ENCODE measurements at regions not wholly inside any gene's neighbourhood (a gene's known extent, or its start where the extent isn't known, plus 50 kb on each side); places are given as distances from the start of the nearest gene placed in this dataset.
A peak's percentile ranks its signal among the peaks of the same experiment; 100 is the strongest.

DNA sequence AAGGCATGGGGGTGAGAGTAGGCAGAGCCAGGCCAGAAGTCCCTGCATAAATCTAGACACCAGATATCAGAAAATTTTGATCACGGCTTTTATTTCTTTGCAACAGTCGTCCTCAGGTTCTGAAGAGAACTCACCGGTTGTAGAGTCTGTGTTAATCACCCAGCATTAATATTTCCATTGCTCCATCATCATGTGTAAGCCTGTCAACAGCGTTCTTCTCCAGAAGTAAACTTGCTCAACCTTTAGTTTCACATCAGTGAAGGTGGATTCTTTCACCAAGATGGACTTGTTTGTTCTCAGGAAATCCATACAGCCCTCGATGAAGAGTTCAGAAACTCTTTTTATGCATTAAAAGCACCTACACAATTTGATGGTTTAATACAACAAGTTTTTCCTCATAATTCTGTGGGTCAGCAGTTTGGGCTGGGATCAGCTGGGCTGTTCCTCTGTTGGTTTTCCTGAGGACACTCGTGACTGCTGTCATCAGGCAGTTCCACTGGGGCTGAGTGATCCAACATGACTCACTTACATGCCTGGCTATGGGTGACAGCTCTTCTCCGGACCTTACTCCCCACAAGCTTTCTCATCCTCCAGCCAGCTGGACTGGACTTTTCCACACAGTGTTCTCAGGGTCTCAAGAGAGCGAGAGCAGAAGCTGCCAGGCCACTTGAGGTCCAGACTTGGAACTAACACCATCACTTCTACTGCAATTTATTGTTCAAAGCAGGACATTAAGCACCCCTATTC, 303.4 kb downstream of the ZNF621 start:
- DNase-seq, result no peak

DNA sequence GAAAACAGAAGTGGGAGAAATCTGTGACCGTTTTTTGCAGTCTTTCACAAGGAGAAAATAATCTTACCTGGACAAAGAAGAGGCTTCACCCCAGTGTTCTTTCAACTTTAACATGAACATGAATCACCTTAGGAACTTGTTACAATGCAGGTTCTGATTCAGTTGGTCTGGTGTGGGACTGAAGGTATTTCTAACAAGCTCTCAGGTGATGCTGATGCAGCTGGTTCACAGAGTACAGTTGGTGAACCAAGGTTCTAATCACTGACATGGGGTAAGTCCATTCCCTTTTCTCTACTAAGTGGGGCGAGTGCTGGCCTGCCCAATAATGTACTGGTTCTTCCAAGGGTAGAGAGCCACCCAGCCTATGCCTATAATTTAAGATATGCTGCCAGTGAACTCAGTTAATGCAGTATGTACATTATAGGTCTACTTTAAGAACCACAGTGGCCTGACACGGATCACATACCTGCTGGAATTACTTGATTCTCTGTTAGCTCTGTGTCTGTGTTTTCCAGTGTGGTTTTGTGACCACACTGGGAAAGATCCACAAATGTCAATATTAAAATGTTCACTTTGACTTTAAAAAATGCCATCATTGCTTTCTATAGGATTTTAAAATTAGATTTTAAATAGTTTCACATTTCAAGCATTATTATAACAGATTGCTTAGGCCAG, 304.1 kb downstream of the ZNF621 start:
- no peak for DNase-seq

DNA sequence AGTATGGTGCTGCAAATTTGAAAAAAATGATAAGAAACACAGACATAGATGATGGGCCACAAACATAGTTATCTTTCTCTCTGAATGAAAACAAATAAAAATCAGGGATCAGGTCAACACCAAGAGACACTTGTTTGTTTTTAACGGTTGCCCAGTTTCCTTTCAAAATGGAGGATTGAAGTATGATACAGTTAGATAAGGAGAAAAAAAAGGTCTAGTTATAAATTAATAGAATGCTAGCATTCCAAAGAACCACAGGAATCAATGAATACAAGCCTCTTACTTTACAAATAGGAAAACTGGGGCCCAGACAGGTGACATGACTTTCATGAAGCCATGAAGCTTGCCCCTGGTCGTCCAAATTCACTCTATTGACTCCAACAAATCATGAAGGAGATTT, 305.1 kb downstream of the ZNF621 start:
- no peak for DNase-seq

DNA sequence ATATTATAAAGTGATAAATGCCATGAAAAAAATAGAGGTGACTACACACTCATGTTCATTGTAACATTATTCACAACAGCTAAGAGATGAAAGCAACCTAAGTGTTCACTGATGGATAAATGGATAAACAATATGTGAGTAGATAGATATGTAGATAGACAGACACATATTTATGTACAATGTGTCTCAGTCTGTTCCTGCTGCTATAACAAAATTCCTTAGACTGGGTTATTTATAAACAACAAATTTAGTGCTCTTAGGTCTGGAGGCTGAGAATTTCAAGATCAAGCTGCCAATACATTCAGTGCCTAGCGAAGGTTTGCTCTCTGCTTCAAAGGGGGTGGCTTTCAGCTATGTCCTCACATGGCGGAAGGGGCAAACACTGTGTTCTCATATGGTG, 312.5 kb downstream of the ZNF621 start:
- DNase-seq, result no peak

DNA sequence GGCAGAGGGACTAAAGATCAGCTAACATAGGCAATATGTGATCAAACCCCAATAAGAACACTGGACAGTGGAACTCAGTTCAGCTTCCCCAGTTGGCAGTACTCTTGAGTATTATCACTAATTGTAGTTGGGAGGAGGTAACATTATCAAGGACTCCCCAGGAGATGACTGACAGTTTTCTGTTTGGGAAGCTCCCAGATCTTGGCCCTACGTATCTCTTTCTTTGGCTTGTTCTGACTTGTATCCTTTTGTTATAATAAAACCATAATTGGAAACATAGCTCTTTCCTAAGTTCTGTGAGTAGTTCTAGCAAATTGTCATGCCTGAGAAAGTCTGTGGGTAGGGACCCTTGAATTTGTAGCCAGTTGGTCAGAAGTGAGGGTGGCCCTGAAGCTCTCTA, 316.4 kb downstream of the ZNF621 start:
- no peak for DNase-seq

DNA sequence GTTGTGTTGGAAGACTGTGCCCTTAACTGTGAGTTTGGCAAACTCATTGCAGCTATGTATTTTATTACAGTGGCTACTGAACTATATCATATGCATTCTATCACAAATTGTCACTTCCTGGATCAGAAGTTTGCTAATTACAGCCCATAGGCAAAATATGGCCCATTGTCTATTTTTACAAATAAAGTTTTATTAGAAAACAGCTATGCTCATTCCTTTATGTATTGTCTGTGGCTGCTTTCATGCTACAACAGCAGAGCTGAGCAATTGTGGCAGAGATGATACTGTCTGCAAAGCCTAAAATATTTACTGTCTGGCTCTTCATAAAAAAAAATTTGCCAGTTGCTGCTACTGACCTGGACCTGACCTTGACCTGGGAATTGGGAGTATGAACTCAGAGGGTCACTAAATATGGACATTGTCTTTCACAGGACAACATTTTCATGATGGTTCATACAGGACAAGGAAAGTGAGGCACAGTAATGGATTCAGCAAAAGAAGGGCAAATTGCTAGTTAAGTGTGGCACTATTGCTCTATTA, 316.9 kb downstream of the ZNF621 start:
- DNase-seq, result no peak

DNA sequence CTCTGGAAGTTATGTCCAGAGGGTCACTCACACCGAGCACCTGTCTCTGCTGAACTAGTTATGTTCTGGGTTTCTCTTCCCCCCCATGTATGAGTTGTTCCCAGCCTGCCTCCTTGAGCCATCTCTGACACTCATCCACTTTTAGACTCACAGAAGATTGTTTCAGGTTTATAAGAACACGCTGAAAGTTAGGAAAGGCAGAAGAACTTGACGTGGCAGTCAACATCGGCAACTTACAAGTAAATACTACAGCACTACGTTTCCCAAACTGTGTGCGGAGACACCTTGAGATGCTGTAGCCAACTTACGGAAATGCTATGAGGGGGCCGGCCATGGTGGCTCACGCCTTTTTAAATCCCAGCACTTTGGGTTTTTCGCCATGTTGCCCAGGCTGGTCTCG, 318.0 kb downstream of the ZNF621 start:
- no peak for DNase-seq

DNA sequence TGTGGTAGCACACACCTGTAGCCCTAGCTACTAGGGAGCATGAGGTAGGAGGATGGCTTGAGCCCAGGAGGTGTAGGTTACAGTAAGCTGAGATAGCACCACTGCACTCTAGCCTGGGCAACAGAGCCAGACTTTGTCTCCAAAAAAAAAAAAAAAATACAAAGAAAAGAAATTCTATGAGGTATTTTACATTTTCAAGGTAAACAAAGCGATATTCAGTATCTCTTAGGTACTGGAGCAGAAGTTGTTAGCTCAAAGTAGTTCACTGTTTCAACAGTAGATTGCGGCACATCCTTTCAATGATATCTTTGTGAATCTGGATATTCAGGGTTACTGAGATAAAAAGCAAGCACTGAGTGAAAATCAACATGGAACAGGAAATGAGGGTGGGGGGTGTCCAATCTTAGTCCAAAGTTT, 318.5 kb downstream of the ZNF621 start:
- DNase-seq, result no peak

DNA sequence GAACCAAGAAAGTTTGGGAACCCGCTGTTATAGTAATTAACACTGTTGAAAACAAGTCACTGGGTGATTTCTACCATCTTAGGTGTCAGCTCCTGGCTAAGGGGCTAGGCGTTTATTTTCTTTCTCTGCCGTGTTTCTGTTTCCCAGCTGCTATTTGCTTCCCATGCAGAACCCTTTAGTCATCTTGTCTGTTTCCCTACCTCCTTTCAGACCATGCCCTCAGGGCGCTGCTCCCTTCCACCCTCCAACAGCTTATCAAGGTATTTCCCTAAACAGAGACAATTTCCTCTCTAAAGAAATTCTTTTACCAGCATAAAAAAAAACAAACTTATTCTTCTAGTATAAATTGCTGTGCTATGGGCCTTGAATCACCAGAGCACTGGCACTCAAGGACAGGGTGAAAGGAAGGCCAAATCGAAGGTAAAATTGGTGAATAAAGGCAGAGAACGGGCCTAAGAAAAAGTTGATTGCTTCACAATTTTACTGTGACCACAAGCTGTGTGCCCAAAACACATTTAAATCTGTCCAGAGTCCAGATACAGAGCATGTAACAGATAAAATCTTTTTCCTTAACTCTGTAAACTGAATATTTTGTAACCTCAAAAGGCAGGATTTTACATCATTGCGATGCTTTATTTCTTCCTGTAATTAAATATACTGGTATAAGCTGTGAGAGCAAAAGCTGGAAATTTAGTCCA, 319.2 kb downstream of the ZNF621 start:
- no peak for DNase-seq

DNA sequence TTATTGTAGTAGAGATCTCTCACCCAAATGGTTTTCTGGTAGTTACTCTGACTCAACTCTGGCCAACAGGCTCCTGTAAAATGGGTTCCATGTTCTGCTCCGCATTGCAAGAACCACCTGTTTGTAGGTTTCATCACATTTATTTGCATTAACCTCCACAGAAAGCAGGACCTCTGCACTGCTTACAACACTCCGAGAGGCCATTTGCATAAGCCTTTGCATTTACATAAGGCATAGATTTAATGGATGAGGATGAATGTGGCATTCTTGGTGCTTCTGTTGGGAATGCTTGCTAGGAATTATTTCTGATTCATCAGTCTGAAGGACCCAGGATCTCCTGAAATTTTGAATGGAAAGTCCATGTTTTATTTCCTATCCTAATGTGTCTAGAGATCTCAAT, 320.1 kb downstream of the ZNF621 start:
- DNase-seq, result peak; percentile 80 to 87

DNA sequence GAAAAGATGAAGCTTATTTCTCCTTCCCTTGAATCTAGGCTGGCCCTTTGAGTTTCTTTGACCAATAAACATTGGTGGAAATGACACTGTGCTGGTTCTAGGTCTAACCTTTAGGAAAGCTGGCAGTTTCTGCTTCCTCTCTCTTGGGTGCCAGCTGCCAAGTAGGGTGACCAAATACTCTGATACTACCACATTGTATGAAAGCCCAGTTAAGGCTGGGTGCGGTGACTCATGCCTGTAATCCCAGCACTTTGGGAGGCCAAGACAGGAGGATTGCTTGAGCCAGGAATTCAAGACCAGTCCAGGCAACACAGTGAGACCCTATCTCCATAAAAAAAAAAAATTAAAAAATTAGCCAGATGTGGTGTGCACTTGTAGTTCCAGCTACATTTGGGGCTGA, 320.7 kb downstream of the ZNF621 start:
- no peak for DNase-seq

DNA sequence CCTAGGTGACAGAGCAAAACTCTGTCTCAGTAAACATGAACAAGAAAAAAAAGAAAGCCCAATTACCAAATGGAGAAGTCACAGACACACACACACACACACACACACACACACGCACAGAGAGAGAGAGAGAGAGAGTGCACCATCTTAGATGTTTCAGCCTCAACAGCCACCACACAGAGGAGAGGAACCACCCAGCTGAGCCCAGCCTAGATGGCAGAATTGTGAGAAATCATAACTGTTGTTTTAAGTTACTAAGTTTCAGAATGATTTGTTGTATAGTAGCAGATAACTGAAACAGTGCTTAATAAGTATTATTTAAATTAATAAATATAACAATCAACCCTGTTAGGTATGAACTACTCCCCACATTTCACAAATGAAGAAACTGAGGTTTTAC, 321.2 kb downstream of the ZNF621 start:
- DNase-seq, result no peak

DNA sequence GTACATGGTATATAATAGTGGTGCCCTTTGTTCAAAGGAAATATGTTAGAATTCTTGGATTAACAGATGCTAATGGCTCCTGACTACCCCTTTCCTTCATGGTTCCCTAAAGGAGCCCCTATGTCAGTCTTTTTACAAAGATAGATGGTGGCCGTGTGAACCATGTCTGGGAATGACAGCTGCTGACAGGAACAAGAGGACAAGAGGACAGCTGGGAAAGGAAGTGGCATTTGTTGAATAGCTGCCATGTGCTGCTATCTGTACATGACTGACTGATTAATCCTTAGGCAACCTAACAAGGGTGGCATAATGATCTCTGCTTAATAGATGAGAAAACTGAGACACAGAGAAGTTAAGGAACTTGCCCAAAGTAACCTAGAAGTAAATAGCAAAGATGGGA, 321.7 kb downstream of the ZNF621 start:
- DNase-seq, result no peak

DNA sequence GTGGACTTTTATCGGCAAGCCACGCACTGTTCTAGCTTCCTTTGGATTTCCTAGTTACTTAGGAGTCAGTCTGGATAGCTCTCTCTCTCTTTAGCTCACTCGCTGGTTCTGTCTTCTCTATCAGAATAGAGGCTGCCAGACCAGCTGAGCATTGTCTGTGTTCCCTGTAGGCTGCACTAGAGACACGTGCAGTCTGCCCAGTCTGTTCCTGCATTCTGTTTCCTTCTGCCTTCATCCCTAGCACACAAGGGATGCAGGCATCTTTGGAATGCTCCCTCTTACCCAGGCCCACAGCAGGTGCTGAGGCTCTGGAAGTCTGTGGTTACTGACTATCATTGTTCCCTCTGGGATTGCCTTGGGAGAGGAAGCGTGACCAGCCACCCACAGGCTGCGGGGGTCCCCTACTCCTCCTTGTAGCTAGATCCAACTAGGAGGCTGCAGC, 322.8 kb downstream of the ZNF621 start:
- peak in 1 of 2 experiments; percentile 8 for DNase-seq

DNA sequence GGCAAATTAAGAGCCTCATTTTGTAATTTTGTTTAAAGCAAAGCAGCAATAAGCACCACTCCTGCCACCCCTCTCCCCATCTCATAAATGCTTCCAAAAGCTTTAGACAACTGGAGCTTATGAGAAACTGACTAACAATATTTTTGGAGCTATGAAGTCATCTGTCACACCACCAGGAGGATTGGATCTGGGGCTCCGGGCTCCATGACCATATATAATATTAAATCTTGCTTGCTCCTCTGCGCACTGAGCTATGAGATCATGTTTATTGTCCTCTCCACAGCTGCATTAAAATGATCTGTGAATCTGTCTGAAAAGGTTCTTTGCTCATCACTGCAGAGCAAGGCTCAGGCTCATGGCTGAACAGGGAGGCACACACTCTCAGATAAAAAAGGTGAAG, 323.7 kb downstream of the ZNF621 start:
- peak in 1 of 2 experiments; percentile 39 for DNase-seq

DNA sequence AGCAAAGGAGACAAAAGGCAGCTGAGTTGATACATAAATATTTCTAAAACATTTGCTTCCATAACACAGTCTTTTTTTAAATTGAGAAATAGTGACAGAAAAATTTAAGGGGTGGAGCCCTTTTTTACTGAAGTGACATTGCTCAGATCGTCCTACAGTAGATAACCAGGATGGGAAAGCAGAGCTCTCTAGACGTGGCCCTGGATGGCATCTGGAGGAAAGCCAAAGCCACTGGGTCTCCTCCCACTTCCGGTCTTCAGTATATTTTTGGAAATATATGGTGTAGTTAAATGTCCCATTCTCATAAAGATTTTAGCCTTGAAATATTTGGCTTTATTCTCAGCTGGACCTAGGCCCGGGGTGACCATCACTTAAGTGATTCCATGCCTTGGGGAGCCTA, 326.1 kb downstream of the ZNF621 start:
- no peak for DNase-seq

DNA sequence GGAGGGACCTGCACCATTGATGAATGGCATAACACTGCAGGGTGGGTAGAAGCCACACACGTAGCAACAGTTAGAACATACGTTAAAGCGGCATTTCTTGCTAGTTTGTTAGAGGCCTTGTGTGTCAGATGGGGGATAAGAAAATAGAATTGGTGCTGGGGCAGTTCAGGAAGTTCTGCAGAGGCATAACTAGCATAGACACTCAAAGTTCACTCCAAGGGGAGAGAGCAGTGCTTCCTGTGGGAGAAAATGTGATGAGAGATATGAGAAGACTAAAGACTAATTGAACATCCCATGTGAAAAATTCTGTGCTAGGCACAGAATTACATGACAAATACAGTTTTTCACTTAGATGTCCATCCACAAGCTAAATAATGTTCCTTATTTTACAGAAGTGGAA, 327.1 kb downstream of the ZNF621 start:
- DNase-seq, result no peak

DNA sequence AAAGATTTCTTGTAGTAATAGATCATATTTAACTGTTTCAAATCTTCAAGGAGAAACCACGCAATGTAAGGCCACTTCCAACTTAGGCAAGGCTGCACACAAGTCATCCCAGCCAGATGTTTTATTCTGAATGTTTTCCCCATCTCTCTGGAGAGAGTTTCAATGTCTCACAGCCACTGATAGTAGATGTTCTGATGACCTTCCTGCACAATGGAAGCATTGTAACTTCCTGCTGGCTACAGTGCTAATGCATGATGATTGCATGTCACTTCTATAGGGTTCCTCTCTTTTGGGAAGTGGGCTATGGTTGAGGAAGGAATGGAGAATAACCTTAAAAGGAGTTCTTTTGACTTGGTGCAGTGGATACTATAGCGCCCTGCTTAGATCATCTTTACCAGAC, 328.0 kb downstream of the ZNF621 start:
- DNase-seq, result no peak

DNA sequence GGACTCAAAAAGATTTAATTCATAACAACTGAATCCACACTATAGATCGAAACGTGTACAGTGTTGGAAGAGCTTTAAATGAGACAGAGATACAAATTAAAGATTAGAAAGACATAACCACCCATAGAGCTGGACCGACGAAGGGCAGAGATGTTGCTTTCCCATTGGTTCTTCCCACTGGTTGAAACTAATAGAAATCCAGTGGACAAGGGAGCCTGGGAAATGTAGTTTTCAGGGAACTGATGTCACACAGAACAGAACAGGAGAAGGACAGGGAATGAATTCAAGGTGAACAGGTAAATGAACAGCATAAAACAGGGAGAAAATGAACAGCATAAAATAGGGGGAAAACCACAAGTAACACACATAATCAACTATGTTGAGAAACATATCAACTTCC, 328.7 kb downstream of the ZNF621 start:
- DNase-seq, result no peak

DNA sequence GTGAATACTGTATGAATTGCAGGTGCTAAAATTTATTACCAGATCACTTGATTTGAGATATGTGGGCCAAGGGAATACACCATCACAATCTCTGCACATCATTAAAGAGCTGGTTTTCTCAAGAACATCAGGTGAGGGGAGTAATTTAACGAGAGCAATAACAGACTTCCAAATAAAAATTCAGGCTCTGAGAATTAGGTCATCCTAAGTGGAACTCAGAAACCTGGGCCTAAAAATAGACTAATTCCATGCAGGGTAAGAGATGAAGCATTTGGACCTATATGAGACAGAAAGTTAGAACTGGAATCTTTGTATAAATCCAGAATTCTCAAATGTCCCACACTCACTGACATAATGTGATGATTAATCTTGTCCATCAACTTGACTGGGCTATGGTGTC, 331.1 kb downstream of the ZNF621 start:
- DNase-seq, result no peak

DNA sequence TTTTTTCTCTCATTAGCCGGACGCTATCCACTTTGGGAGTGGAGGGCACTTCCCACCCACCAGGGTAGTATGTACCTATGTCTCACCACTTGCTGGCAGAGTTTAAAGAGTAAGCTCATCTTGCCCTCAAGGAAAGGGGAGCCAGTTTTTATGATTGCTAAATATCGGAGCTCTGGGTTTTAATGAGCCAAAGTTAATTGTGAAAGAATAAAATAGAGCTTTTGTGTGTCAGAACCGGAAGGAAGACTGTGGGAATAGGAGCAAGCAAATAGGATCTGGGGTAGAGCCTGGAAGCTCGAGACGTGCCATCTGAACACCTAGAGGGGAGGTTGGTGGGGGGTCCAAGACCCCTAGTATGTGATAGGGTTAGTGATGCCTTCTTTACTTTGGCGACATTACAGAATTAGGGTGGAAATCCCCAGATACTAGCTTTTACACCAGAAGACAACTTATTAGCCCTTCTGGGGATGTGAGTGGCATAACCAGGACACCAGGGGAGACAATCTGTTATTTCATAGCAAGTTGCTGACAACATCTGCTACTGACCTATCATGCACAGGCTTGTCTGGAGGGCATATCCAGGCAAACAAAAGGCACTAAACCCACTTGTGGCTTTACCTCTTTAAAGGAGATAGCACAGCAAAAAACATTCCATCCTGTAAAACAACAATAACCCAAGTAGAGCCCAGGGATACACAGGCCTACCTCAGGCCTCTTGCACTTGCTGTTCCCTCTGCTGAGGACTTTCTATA, 333.8 kb downstream of the ZNF621 start:
- no peak for DNase-seq

DNA sequence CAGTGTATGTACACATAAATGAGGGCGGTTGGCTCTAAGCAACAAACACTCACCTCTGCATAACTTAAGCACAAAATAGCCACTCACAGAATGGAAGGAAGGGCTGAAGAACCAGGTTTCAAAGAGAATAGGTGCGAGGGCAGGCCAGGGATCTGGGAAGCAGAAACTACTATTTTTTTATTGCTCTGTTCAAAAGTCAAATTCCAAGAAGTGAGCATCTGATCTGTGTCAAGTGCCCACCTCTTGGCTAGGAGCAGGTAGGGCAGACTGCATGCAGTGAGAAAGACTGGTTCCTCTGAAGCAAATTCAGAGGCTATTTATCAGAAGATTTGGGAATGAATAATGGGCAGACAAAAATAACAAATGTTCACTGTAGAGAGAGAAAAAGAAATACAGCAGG, 336.4 kb upstream of the CTNNB1 start:
- DNase-seq, result no peak

DNA sequence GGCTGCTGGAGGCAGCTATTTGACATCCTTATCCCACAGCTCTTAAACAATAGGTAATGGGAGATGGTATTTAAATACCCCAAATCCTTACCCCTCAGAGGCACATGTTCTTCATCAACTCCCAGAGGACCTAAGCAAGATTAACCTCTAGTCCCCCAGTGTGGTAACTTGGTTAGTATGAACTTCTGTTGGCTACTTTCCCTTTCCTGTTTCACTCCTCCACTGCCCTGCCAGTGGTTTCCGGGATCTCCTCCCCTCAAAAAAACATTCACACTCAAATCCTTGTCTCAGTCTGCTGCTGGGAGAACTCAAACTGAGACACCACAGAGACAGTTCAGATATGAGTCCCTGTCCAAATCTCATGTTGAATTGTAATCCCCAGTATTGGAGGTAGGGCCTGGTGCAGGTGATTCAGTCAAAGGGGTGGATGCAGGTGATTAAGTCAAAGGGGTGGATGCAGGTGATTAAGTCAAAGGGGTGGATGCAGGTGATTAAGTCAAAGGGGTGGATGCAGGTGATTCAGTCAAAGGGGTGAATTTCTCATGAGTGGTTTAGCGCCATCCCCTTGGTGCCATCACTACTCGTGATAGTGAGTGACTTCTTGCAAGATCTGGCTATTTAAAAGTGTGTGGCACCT, 335.0 kb upstream of the CTNNB1 start:
- no peak for DNase-seq

Measured in NCI-H526 (cell line).